Naive B cell (primary cell): ENCODE measurements at regions not wholly inside any gene's neighbourhood (a gene's known extent, or its start where the extent isn't known, plus 50 kb on each side); places are given as distances from the start of the nearest gene placed in this dataset.

Source experiments
- ATAC-seq, 2 donors: fragments of 150-1000 bp; cut with Tn5 transposase; 2 replicates each; pipeline ENCODE4 v1.10.0; 2021; ENCODE audit warnings: low read depth in 2 of 2, mild to moderate bottlenecking in 2 of 2, moderate library complexity in 2 of 2
- DNase-seq: peaks from one replicate; pipeline ENCODE4 v3.0.0; 2022
- H3K27ac Mint-ChIP-seq, 6 donors: one replicate each; pipeline ENCODE4 v1.8.0; 2020 to 2022; ENCODE audit warnings: mild to moderate bottlenecking in 6 of 6, mixed read lengths in 6 of 6, moderate library complexity in 5 of 6, inconsistent platforms in 2 of 6
- H3K27me3 Mint-ChIP-seq, 3 donors: one replicate each; pipeline ENCODE4 v1.8.0; 2021 to 2022; ENCODE audit warnings: mixed read lengths in 3 of 3, mild to moderate bottlenecking in 1 of 3
- H3K36me3 Mint-ChIP-seq, 2 donors: one replicate each; pipeline ENCODE4 v1.8.0; 2020 to 2022; ENCODE audit warnings: mixed read lengths in 2 of 2, inconsistent platforms in 1 of 2, mild to moderate bottlenecking in 1 of 2
- H3K4me1 Mint-ChIP-seq, 3 donors: one replicate each; pipeline ENCODE4 v1.8.0; 2020 to 2022; ENCODE audit warnings: mixed read lengths in 3 of 3, inconsistent platforms in 1 of 3, mild to moderate bottlenecking in 1 of 3, moderate library complexity in 1 of 3
- H3K4me3 Mint-ChIP-seq, 8 donors: one replicate each; pipeline ENCODE4 v1.8.0; 2020 to 2022; ENCODE audit warnings: mild to moderate bottlenecking in 8 of 8, mixed read lengths in 8 of 8, moderate library complexity in 8 of 8, inconsistent platforms in 2 of 8
- H3K9me3 Mint-ChIP-seq, 7 donors: one replicate each; pipeline ENCODE4 v1.8.0; 2020 to 2022; ENCODE audit warnings: mixed read lengths in 7 of 7, mild to moderate bottlenecking in 5 of 7, inconsistent platforms in 2 of 7, moderate library complexity in 1 of 7

GRCh38 chr1:4603295-4604110 lies 50.9 kb upstream of the AJAP1 start:
- H3K36me3 Mint-ChIP-seq = peaks cover 0 to 5% of the 10 kb centered on the region in 2 donors
- ATAC-seq = no peak
- H3K9me3 Mint-ChIP-seq = peaks cover 0 to 9% (median 4%) of the 10 kb centered on the region in 7 donors
- no peaks in the 10 kb centered on the region for H3K4me1 Mint-ChIP-seq
- no peak for DNase-seq
- H3K4me3 Mint-ChIP-seq = no peak overlapping the region
- H3K27me3 Mint-ChIP-seq = peaks cover 26 to 53% (median 36%) of the 10 kb centered on the region in 3 donors
- no peak overlapping the region for H3K27ac Mint-ChIP-seq
